Ishikawa (cell line): ENCODE measurements at regions not wholly inside any gene's neighbourhood (a gene's known extent, or its start where the extent isn't known, plus 50 kb on each side); places are given as distances from the start of the nearest gene placed in this dataset.

ENCODE experiments used
- CEBPB ChIP-seq: IDR thresholded peaks from 2 replicates; pipeline ENCODE4 v1.6.1; 2012
- CREB1 ChIP-seq: IDR thresholded peaks from 2 replicates; pipeline ENCODE4 v1.6.1; 2012; ENCODE audit warnings: low read depth
- EGR1 ChIP-seq: IDR thresholded peaks from 2 replicates; pipeline ENCODE4 v1.6.1; 2012
- EP300 ChIP-seq: IDR thresholded peaks from 2 replicates; pipeline ENCODE4 v1.6.1; 2012; ENCODE audit warnings: borderline replicate concordance
- MAX ChIP-seq: IDR thresholded peaks from 2 replicates; pipeline ENCODE4 v1.6.1; 2012
- NFIC ChIP-seq: IDR thresholded peaks from 2 replicates; pipeline ENCODE4 v1.6.1; 2012
- RAD21 ChIP-seq: IDR thresholded peaks from 2 replicates; pipeline ENCODE4 v1.6.1; 2012; ENCODE audit warnings: low read depth
- REST ChIP-seq: IDR thresholded peaks from 2 replicates; pipeline ENCODE4 v1.6.1; 2012; ENCODE audit warnings: low read depth, mild to moderate bottlenecking
- TAF1 ChIP-seq: IDR thresholded peaks from 2 replicates; pipeline ENCODE4 v1.6.1; 2012; ENCODE audit warnings: low read depth, mild to moderate bottlenecking
- TCF12 ChIP-seq: IDR thresholded peaks from 2 replicates; pipeline ENCODE4 v1.6.1; 2012; ENCODE audit warnings: low read depth
- TEAD4 ChIP-seq: IDR thresholded peaks from 2 replicates; pipeline ENCODE4 v1.6.1; 2012
- YY1 ChIP-seq: IDR thresholded peaks from 2 replicates; pipeline ENCODE4 v1.6.1; 2012; ENCODE audit warnings: low read depth
- ZBTB7A ChIP-seq: IDR thresholded peaks from 2 replicates; pipeline ENCODE4 v1.6.1; 2012; ENCODE audit warnings: low read depth

GRCh38 chr4:63361066-63361465 lies 1048.2 kb downstream of the TECRL start:
- TF ChIP-seq RAD21 (no peak), YY1 (no peak), EGR1 (no peak), CEBPB (no peak), TAF1 (no peak), EP300 (no peak), NFIC (no peak), CREB1 (no peak), REST (no peak), TCF12 (no peak), MAX (no peak), TEAD4 (no peak), ZBTB7A (no peak)
